ENCODE measurements at regions not wholly inside any gene's neighbourhood (a gene's known extent, or its start where the extent isn't known, plus 50 kb on each side); places are given as distances from the start of the nearest gene placed in this dataset.

DNA sequence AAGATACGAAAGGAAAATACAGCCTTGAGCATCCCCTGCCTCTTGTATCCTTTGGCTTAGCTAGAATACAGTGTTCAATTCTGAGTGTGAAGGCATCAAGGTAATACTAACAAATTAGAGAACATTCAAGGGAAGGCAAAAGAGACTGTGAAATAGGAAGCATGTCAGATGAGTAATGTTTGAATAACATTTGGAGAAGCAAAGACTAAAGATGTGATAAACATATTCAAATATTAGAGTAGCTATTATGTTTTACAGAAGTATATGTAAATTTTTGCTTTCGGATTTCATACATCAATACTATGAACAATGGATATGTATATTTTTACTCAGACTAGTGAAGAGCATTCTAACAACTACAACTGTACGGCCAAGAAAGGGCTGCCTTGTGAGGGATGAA lies 161.7 kb upstream of the FN1 start:
- Histone ChIP-seq H3K4me3 (no peak overlapping the region), H3K9ac (ENCODE audit: insufficient read length) (no peak overlapping the region), H3K9me3 (ENCODE audit: low read depth, low read length) (no peaks in the 10 kb centered on the region), H3K27ac (no peak overlapping the region), H3K36me3 (ENCODE audit: insufficient read depth, low read length) (no peaks in the 10 kb centered on the region)
- DNase-seq (ENCODE audit: low read depth, low spot score), result no peak
- TF ChIP-seq FOXP2 (optimal IDR thresholded peaks at IDR 0.05; ENCODE audit: control extremely low read depth, extremely low read length, insufficient read depth) (no peak), EZH2 (IDR thresholded peaks at IDR 0.05) (no peak), POLR2AphosphoS5 (IDR thresholded peaks at IDR 0.05; ENCODE audit: borderline replicate concordance, low read depth, low read length) (no peak)

DNA sequence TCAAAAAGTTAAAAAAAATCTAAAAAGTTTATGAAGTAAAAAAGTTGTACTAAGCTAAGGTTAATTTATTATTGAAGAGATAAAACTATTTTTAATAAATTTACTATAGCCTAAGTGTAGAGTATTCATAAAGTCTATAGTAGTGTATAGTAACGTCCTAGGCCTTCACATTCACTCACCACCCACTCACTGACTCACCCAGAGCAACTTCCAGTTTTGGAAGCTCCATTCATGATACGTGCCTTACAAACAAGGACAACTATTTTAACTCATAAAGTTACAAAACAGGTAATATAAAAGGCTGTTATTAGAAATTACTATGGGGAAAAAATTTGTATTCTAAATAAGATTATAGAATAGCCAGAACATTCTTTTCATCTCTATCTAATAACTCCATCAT lies 158.9 kb upstream of the FN1 start:
- H3K4me3 ChIP-seq, result no peak overlapping the region
- DNase-seq (ENCODE audit: low read depth, low spot score), result no peak
- H3K9ac ChIP-seq (ENCODE audit: insufficient read length), result no peak overlapping the region
- no peak overlapping the region for H3K27ac ChIP-seq
- H3K9me3 ChIP-seq (ENCODE audit: low read depth, low read length), result no peaks in the 10 kb centered on the region
- no peak for TF ChIP-seq EZH2 (IDR thresholded peaks at IDR 0.05)
- no peak for TF ChIP-seq POLR2AphosphoS5 (IDR thresholded peaks at IDR 0.05; ENCODE audit: borderline replicate concordance, low read depth, low read length)
- TF ChIP-seq FOXP2 (optimal IDR thresholded peaks at IDR 0.05; ENCODE audit: control extremely low read depth, extremely low read length, insufficient read depth), result no peak
- H3K36me3 ChIP-seq (ENCODE audit: insufficient read depth, low read length), result no peaks in the 10 kb centered on the region

DNA sequence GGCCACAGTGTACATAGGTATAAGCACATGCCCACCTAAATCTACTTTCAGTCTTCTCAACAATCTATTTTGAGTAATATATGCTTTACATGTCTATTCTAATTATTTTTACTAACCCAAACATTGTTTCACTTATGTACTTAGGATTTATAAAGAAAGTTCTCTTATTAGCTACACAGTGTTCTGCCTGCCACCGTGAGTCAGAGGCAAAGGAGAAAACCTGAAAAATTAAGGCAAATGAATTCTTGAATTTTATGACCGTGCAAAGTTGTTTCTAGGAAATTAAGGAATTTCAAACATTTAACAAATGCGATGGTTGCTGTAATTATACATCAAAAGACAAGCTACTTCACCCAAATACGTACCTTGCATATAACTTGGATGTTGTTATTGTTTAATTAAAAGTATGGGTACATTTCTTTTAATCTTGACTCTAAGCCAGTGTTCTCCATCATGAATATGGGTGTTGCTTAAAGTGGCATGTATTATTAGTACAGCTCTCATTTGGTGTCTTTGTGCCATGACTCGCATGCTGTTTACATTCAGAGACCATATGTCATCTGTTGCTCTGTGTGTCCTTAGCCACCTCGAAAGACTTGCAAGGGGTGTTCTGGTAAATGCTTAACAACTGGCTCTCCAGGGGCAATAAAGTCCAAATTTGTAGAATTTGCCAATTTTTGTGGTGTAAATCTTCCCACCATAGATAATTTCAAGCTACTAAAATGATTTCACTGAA lies 154.3 kb upstream of the FN1 start:
- H3K36me3 ChIP-seq (ENCODE audit: insufficient read depth, low read length), result no peaks in the 10 kb centered on the region
- DNase-seq (ENCODE audit: low read depth, low spot score), result no peak
- TF ChIP-seq EZH2 (IDR thresholded peaks at IDR 0.05) (no peak), FOXP2 (optimal IDR thresholded peaks at IDR 0.05; ENCODE audit: control extremely low read depth, extremely low read length, insufficient read depth) (no peak), POLR2AphosphoS5 (IDR thresholded peaks at IDR 0.05; ENCODE audit: borderline replicate concordance, low read depth, low read length) (no peak)
- no peak overlapping the region for H3K4me3 ChIP-seq
- H3K9ac ChIP-seq (ENCODE audit: insufficient read length), result no peak overlapping the region
- H3K9me3 ChIP-seq (ENCODE audit: low read depth, low read length), result no peaks in the 10 kb centered on the region
- no peak overlapping the region for H3K27ac ChIP-seq

DNA sequence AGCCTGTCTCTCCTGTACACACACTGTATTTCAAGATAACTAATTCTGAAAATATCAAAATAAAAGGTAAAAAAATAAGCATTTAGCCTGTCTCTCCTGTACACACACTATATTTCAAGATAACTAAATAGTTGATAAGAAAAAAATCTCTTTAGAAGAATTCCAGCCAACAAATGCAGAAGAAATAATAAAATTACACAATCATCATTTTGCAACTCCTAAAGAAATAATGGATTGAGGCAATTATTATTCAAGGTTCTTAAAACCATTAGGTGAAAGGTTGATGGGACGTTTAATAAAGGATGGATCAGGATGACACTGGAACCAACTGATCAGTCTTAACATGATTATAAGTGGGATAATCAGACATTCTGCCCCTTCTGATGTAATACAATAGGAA lies 148.0 kb upstream of the FN1 start:
- H3K36me3 ChIP-seq (ENCODE audit: insufficient read depth, low read length), result no peaks in the 10 kb centered on the region
- DNase-seq (ENCODE audit: low read depth, low spot score), result no peak
- no peaks in the 10 kb centered on the region for H3K9me3 ChIP-seq (ENCODE audit: low read depth, low read length)
- H3K4me3 ChIP-seq, result no peak overlapping the region
- H3K9ac ChIP-seq (ENCODE audit: insufficient read length), result no peak overlapping the region
- TF ChIP-seq FOXP2 (optimal IDR thresholded peaks at IDR 0.05; ENCODE audit: control extremely low read depth, extremely low read length, insufficient read depth) (no peak), POLR2AphosphoS5 (IDR thresholded peaks at IDR 0.05; ENCODE audit: borderline replicate concordance, low read depth, low read length) (no peak), EZH2 (IDR thresholded peaks at IDR 0.05) (no peak)
- no peak overlapping the region for H3K27ac ChIP-seq

DNA sequence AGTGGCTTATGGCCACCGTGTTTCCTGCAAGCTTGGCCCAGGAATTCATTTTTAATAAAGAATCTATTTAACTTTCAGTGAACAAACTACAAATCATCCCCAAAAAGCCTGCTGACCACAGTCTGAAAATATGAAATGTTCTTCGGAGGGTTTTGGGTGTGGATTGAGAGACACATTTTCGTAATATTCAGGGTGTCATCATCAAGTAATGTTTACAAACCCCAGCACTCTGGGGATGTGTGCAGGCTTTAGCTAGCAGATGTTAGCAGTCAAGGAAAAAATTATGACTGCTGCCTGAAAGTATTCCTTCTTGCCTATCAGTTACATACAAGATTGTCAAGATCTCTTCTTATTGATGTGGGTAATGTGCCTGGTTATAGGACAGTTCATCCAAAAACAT lies 143.9 kb upstream of the FN1 start:
- Histone ChIP-seq H3K36me3 (ENCODE audit: insufficient read depth, low read length) (no peaks in the 10 kb centered on the region), H3K27ac (no peak overlapping the region), H3K9me3 (ENCODE audit: low read depth, low read length) (no peaks in the 10 kb centered on the region), H3K4me3 (peak overlapping the region; percentile 10; the same call in 1 of the 2 replicates), H3K9ac (ENCODE audit: insufficient read length) (peak overlapping the region; percentile 24)
- no peak for DNase-seq (ENCODE audit: low read depth, low spot score)
- TF ChIP-seq EZH2 (IDR thresholded peaks at IDR 0.05), result no peak
- TF ChIP-seq FOXP2 (optimal IDR thresholded peaks at IDR 0.05; ENCODE audit: control extremely low read depth, extremely low read length, insufficient read depth), result no peak
- TF ChIP-seq POLR2AphosphoS5 (IDR thresholded peaks at IDR 0.05; ENCODE audit: borderline replicate concordance, low read depth, low read length), result no peak

DNA sequence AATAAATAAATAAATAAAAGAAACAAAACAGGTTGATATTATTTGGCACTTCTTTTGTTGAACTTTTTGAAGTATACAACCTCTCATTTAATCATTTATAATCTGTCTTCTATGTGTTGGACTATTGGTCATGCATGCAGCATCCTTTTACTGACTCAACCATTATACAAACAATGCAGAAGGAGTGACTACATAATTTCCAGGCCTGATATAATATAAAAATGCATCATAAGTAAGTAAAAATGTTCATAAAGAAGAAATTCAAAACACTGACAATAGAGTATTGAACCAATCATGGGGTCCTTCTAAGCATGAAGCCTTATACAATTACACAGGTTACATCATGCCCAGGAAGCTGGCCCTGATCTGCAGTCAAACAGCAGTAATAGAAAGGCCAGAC lies 141.5 kb upstream of the FN1 start:
- TF ChIP-seq POLR2AphosphoS5 (IDR thresholded peaks at IDR 0.05; ENCODE audit: borderline replicate concordance, low read depth, low read length), result no peak
- TF ChIP-seq EZH2 (IDR thresholded peaks at IDR 0.05), result no peak
- no peak for TF ChIP-seq FOXP2 (optimal IDR thresholded peaks at IDR 0.05; ENCODE audit: control extremely low read depth, extremely low read length, insufficient read depth)
- no peak overlapping the region for H3K9ac ChIP-seq (ENCODE audit: insufficient read length)
- H3K9me3 ChIP-seq (ENCODE audit: low read depth, low read length), result no peaks in the 10 kb centered on the region
- H3K27ac ChIP-seq, result no peak overlapping the region
- no peaks in the 10 kb centered on the region for H3K36me3 ChIP-seq (ENCODE audit: insufficient read depth, low read length)
- no peak for DNase-seq (ENCODE audit: low read depth, low spot score)
- no peak overlapping the region for H3K4me3 ChIP-seq

DNA sequence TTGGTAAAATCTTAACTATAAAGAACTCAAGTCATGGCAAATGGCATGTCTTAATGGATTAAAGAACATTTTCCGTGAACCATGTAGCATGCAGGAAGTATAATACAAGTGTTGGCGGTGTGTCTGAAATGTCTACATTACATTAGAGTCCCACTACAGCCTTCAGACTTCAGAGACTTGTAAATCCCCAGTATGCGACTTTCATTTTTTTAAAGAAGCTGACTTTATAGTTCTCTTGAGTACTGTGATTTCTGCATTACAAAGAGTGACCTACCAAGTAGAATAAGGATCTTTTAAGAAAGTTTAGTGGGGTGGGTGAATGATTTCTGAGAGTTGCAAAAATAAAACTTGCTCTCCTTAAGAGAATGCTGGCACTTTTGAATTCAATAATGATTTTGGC lies 140.7 kb upstream of the FN1 start:
- Histone ChIP-seq H3K4me3 (no peak overlapping the region), H3K27ac (0 out of 2 replicates have a peak overlapping the region, but pooled peaks have one; percentile 48), H3K9me3 (ENCODE audit: low read depth, low read length) (no peaks in the 10 kb centered on the region), H3K9ac (ENCODE audit: insufficient read length) (no peak overlapping the region), H3K36me3 (ENCODE audit: insufficient read depth, low read length) (no peaks in the 10 kb centered on the region)
- no peak for DNase-seq (ENCODE audit: low read depth, low spot score)
- TF ChIP-seq POLR2AphosphoS5 (IDR thresholded peaks at IDR 0.05; ENCODE audit: borderline replicate concordance, low read depth, low read length) (no peak), EZH2 (IDR thresholded peaks at IDR 0.05) (no peak), FOXP2 (optimal IDR thresholded peaks at IDR 0.05; ENCODE audit: control extremely low read depth, extremely low read length, insufficient read depth) (no peak)

DNA sequence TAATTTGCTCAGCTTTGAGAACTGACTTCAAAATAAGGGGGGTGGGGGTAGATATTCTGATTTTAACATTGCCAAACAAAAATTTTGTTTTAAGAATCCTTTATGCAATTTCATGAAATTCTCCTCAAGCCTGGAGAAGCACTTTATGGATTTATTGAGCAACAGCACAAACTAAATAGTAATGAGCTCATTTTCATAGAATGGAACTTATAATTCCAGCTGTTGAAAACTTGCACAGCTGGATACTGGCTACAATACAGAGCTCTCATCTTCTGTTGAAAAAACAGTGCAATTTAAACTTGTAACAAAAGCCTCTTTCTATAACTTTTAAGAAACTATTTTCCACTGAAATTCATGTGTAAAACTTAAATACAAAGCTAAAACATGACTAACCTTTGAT lies 137.6 kb upstream of the FN1 start:
- no peaks in the 10 kb centered on the region for H3K9me3 ChIP-seq (ENCODE audit: low read depth, low read length)
- no peaks in the 10 kb centered on the region for H3K36me3 ChIP-seq (ENCODE audit: insufficient read depth, low read length)

More for the DNA sequence above, 137.6 kb upstream of the FN1 start:
- Histone ChIP-seq H3K4me3 (no peak overlapping the region; the same call in 1 of the 2 replicates), H3K9ac (ENCODE audit: insufficient read length) (peak overlapping the region; percentile 41), H3K27ac (no peak overlapping the region; the same call in 1 of the 2 replicates)
- no peak for TF ChIP-seq FOXP2 (optimal IDR thresholded peaks at IDR 0.05; ENCODE audit: control extremely low read depth, extremely low read length, insufficient read depth)
- TF ChIP-seq POLR2AphosphoS5 (IDR thresholded peaks at IDR 0.05; ENCODE audit: borderline replicate concordance, low read depth, low read length), result no peak
- TF ChIP-seq EZH2 (IDR thresholded peaks at IDR 0.05), result no peak
- DNase-seq (ENCODE audit: low read depth, low spot score), result peak; percentile 78
